SK-N-SH treated with all-trans-retinoic acid at 6 μM for 48 hours (cell line): ENCODE measurements at regions not wholly inside any gene's neighbourhood (a gene's known extent, or its start where the extent isn't known, plus 50 kb on each side); places are given as distances from the start of the nearest gene placed in this dataset.

Experiments used
- BACH2 ChIP-seq: fragments of 250-450 bp; sonication (Bioruptor Pico); IDR thresholded peaks from 2 replicates; pipeline ENCODE4 v1.9.0; 2021; ENCODE audit warnings: mild to moderate bottlenecking, borderline replicate concordance
- CREB5 ChIP-seq: fragments of 250-450 bp; sonication (Bioruptor Pico); IDR thresholded peaks from 2 replicates; pipeline ENCODE4 v1.5.1; 2020; ENCODE audit warnings: low read depth, mild to moderate bottlenecking, moderate library complexity
- ESRRG ChIP-seq: fragments of 250-450 bp; sonication (Bioruptor Pico); IDR thresholded peaks from 2 replicates; pipeline ENCODE4 v1.6.1; 2021; ENCODE audit warnings: mild to moderate bottlenecking
- GLIS3 ChIP-seq: fragments of 250-450 bp; sonication (Bioruptor Pico); IDR thresholded peaks from 2 replicates; pipeline ENCODE4 v1.5.0; 2020; ENCODE audit warnings: mild to moderate bottlenecking, moderate library complexity
- OSR1 ChIP-seq: fragments of 250-450 bp; sonication (Bioruptor Pico); IDR thresholded peaks from 2 replicates; pipeline ENCODE4 v1.8.0; 2022; ENCODE audit warnings: moderate library complexity, mild to moderate bottlenecking, inconsistent platforms
- PPARA ChIP-seq: fragments of 250-450 bp; sonication (Bioruptor Pico); IDR thresholded peaks from 2 replicates; pipeline ENCODE4 v1.5.0; 2020; ENCODE audit warnings: mild to moderate bottlenecking, borderline replicate concordance
- RARB ChIP-seq: fragments of 250-450 bp; sonication (Bioruptor Pico); IDR thresholded peaks from 2 replicates; pipeline ENCODE4 v1.8.0; 2021; ENCODE audit warnings: mild to moderate bottlenecking, moderate library complexity
- ZFP3 ChIP-seq: fragments of 250-450 bp; sonication (Bioruptor Pico); IDR thresholded peaks from 2 replicates; pipeline ENCODE4 v1.5.0; 2020; ENCODE audit warnings: mild to moderate bottlenecking, moderate library complexity
- ZFP30 ChIP-seq: fragments of 450-650 bp; formaldehyde crosslinking; IDR thresholded peaks from 2 replicates; pipeline ENCODE4 v1.5.0; 2022; ENCODE audit warnings: mild to moderate bottlenecking, moderate library complexity
- ZNF565 ChIP-seq: fragments of 450-650 bp; formaldehyde crosslinking; conservative IDR thresholded peaks from 2 replicates; pipeline ENCODE4 v1.5.0; 2020; ENCODE audit warnings: low read depth, mild to moderate bottlenecking, moderate library complexity
- ZNF70 ChIP-seq: fragments of 450-650 bp; formaldehyde crosslinking; IDR thresholded peaks from 2 replicates; pipeline ENCODE4 v1.5.0; 2020; ENCODE audit warnings: mild to moderate bottlenecking, moderate library complexity
- ZNF8 ChIP-seq: fragments of 450-650 bp; formaldehyde crosslinking; IDR thresholded peaks from 2 replicates; pipeline ENCODE4 v1.5.0; 2020; ENCODE audit warnings: mild to moderate bottlenecking, moderate library complexity
- TF ChIP-seq, protein P1 (sequence below): fragments of 250-450 bp; sonication (Bioruptor Pico); IDR thresholded peaks from 2 replicates; pipeline ENCODE4 v1.8.0; 2020; ENCODE audit warnings: mild to moderate bottlenecking, moderate library complexity, borderline replicate concordance

GRCh38 chr16:61146429-61146828 lies 889.8 kb downstream of the CDH8 start:
- TF ChIP-seq RARB (CRISPR knock-in tag) (no peak), CREB5 (CRISPR knock-in tag) (no peak), ESRRG (no peak), OSR1 (CRISPR knock-in tag) (no peak), ZNF8 (no peak), ZFP30 (no peak), ZNF70 (no peak), BACH2 (no peak), ZFP3 (CRISPR knock-in tag) (no peak), GLIS3 (CRISPR knock-in tag) (no peak), PPARA (CRISPR knock-in tag) (no peak), ZNF565 (CRISPR knock-in tag) (no peak)
- TF ChIP-seq, protein P1, sequence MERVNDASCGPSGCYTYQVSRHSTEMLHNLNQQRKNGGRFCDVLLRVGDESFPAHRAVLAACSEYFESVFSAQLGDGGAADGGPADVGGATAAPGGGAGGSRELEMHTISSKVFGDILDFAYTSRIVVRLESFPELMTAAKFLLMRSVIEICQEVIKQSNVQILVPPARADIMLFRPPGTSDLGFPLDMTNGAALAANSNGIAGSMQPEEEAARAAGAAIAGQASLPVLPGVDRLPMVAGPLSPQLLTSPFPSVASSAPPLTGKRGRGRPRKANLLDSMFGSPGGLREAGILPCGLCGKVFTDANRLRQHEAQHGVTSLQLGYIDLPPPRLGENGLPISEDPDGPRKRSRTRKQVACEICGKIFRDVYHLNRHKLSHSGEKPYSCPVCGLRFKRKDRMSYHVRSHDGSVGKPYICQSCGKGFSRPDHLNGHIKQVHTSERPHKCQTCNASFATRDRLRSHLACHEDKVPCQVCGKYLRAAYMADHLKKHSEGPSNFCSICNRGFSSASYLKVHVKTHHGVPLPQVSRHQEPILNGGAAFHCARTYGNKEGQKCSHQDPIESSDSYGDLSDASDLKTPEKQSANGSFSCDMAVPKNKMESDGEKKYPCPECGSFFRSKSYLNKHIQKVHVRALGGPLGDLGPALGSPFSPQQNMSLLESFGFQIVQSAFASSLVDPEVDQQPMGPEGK (CRISPR knock-in tag), result no peak
